ENCODE measurements at regions not wholly inside any gene's neighbourhood (a gene's known extent, or its start where the extent isn't known, plus 50 kb on each side); places are given as distances from the start of the nearest gene placed in this dataset.

DNA sequence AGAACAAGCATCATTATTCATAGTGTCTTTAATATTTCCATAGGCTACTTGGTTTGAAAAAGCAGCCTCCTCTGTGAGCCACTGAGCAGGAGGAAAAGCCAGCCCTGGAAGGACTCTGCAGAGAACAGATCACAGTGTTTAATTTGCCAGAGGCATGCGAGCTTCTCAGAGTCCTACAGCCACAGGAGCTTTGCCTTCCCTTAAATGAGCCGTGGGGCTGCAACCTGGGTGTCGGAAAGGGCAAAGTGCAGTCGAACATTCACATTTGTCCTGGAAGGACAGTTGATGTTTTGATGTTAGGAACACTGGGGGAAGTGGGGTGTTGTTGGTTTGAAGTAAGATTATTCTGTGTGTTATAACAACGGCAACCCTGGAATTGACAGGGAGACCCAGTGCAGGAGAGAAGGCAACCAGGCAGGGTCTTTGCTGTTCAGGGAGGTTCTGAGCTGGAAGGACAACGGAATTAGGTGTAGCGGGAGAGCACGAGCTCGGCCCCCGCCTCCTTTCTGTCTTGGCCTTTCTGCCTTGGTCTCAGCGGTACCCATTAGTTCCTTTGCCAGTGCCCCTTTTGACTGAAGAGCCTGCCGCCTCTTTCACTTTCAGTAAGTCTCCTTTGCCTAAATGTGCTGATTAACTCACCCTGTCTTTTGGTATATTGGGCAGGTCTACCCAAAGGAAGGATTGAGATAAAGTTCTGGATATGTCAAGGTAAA, 192.3 kb upstream of the PITRM1 start:
- H3K27me3 ChIP-seq (ENCODE audit: control insufficient read depth, insufficient read depth, low read length): no peaks in the 10 kb centered on the region
- no peaks in the 10 kb centered on the region for H3K36me3 ChIP-seq (ENCODE audit: control insufficient read depth, insufficient read depth, low read length)
- DNase-seq (ENCODE audit: low read depth): no peak
- H3K4me3 ChIP-seq (ENCODE audit: low read depth, low read length): no peak overlapping the region
- TF ChIP-seq, protein P1, sequence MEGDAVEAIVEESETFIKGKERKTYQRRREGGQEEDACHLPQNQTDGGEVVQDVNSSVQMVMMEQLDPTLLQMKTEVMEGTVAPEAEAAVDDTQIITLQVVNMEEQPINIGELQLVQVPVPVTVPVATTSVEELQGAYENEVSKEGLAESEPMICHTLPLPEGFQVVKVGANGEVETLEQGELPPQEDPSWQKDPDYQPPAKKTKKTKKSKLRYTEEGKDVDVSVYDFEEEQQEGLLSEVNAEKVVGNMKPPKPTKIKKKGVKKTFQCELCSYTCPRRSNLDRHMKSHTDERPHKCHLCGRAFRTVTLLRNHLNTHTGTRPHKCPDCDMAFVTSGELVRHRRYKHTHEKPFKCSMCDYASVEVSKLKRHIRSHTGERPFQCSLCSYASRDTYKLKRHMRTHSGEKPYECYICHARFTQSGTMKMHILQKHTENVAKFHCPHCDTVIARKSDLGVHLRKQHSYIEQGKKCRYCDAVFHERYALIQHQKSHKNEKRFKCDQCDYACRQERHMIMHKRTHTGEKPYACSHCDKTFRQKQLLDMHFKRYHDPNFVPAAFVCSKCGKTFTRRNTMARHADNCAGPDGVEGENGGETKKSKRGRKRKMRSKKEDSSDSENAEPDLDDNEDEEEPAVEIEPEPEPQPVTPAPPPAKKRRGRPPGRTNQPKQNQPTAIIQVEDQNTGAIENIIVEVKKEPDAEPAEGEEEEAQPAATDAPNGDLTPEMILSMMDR (IDR thresholded peaks at IDR 0.05; ENCODE audit: insufficient read depth, low read length, poor library complexity, severe bottlenecking): no peak

DNA sequence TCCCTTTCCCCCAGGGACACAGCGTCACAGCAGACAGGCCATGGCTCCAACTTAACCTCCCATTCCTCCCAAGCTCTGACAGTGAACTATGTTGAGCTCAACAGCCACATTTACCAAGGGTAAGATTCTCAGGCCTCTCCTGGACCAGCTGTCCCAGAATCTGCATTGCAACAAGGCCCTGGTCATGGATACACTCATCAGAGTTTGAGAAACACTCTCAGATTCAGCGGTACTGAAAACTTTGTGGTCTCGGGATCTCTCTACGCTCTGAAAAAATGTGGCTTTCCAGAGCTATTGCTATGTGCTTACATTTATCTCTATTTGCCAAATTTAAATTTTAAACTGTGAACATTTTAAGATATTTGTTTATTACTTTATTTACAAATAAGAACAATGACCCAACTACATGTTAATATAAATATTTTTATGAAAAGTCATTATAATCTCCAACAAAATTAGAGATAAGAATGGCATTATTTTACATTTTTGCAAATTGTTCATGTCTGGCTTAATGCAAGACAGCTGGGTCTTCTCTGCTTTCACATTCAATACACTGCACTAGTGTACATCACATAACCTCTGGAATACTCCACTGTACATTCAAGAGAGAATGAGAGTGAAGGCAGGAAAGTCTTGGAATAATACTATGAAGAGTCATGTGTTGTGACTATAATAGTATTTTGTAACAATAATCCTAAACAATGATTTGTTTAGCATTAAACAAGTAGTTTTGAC, 190.9 kb upstream of the PITRM1 start:
- no peaks in the 10 kb centered on the region for H3K27me3 ChIP-seq (ENCODE audit: control insufficient read depth, insufficient read depth, low read length)
- no peaks in the 10 kb centered on the region for H3K36me3 ChIP-seq (ENCODE audit: control insufficient read depth, insufficient read depth, low read length)
- no peak overlapping the region for H3K4me3 ChIP-seq (ENCODE audit: low read depth, low read length)
- TF ChIP-seq, protein P1 (IDR thresholded peaks at IDR 0.05; ENCODE audit: insufficient read depth, low read length, poor library complexity, severe bottlenecking): no peak
- DNase-seq (ENCODE audit: low read depth): no peak

DNA sequence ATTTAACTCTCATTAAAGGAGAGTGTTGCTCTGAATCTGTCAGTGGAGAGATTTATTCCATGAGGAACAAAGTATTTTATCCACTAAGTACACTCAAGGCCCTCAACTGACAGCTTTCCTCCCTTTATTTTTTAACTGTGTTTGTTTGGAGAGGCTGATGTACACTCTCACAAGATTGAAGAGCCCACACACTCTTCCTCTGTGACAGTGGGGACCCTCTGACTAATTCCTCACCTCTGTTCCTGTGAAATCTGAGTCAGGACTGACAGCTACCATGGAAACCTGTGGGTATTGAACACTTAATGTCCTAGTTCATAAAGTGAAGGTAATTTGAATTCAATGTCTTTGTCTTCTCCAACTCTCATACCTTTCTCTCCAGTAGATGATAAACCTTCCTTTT, 189.8 kb upstream of the PITRM1 start:
- no peak for DNase-seq (ENCODE audit: low read depth)
- TF ChIP-seq, protein P1 (IDR thresholded peaks at IDR 0.05; ENCODE audit: insufficient read depth, low read length, poor library complexity, severe bottlenecking): no peak
- H3K4me3 ChIP-seq (ENCODE audit: low read depth, low read length): no peak overlapping the region
- no peaks in the 10 kb centered on the region for H3K36me3 ChIP-seq (ENCODE audit: control insufficient read depth, insufficient read depth, low read length)
- H3K27me3 ChIP-seq (ENCODE audit: control insufficient read depth, insufficient read depth, low read length): no peaks in the 10 kb centered on the region

DNA sequence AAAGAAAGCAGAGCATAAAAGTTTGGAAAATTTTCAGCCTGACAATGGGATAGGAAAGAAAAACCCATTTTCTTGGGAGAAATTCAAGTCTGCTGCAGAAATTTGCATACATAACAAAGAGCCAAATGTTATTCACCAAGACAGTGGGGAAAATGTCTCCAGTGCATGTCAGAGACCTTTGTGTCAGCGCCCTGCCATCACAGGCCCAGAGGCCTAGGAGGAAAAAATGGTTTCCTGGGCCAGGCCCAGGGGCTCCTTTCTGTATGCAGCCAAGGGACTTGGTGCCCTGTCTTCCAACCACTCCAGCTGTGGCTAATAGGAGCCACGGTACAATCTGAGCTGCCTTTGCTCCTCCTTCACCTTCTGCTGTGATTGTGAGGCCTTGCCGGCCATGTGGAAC, 189.1 kb upstream of the PITRM1 start:
- H3K27me3 ChIP-seq (ENCODE audit: control insufficient read depth, insufficient read depth, low read length): no peaks in the 10 kb centered on the region

DNA sequence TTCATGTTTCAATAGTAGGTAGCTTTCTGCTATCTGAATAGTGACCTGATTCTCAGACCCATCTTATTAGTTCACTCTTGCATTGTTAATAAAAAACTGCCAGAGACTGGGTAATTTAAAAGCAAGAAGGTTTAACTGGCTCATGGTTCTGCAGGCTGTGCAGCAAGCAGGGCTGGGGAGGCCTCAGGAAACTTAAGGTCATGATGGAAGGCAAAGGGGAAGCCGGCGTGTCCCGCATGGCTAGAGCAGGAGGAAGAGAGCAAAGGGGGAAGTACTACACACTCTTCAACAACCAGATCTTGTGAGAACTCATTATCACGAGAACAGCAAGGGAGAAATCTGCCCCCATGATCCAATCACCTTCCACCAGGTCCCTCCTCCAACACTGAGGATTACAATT, 185.2 kb upstream of the PITRM1 start:
- TF ChIP-seq, protein P1 (IDR thresholded peaks at IDR 0.05; ENCODE audit: insufficient read depth, low read length, poor library complexity, severe bottlenecking): no peak
- H3K4me3 ChIP-seq (ENCODE audit: low read depth, low read length): no peak overlapping the region
- H3K27me3 ChIP-seq (ENCODE audit: control insufficient read depth, insufficient read depth, low read length): no peaks in the 10 kb centered on the region
- DNase-seq (ENCODE audit: low read depth): no peak
- no peaks in the 10 kb centered on the region for H3K36me3 ChIP-seq (ENCODE audit: control insufficient read depth, insufficient read depth, low read length)

More for the DNA sequence above, 189.1 kb upstream of the PITRM1 start:
- no peak overlapping the region for H3K4me3 ChIP-seq (ENCODE audit: low read depth, low read length)
- H3K36me3 ChIP-seq (ENCODE audit: control insufficient read depth, insufficient read depth, low read length): no peaks in the 10 kb centered on the region
- no peak for DNase-seq (ENCODE audit: low read depth)
- TF ChIP-seq, protein P1 (IDR thresholded peaks at IDR 0.05; ENCODE audit: insufficient read depth, low read length, poor library complexity, severe bottlenecking): no peak

Measured in kidney epithelial cell (primary cell).